Hepatocyte (in vitro differentiated cells): ENCODE measurements at regions not wholly inside any gene's neighbourhood (a gene's known extent, or its start where the extent isn't known, plus 50 kb on each side); places are given as distances from the start of the nearest gene placed in this dataset.

ENCODE experiments used
- CTCF ChIP-seq: fragments of 200-600 bp; sonication (generic); IDR thresholded peaks from 2 replicates; pipeline ENCODE4 v1.5.1; 2016; ENCODE audit warnings: antibody characterized with exemption, mild to moderate bottlenecking; ENCODE audit not compliant: poor library complexity
- EZH2 ChIP-seq: fragments of 200-600 bp; sonication (generic); IDR thresholded peaks from 2 replicates; pipeline ENCODE4 v1.6.1; 2016; ENCODE audit warnings: antibody characterized with exemption, mild to moderate bottlenecking, borderline replicate concordance
- EZH2phosphoT487 ChIP-seq: fragments of 200-600 bp; sonication (generic); IDR thresholded peaks from one replicate; pipeline ENCODE4 v1.6.1; 2018; ENCODE audit warnings: antibody characterized with exemption, mild to moderate bottlenecking, low read depth, moderate library complexity; ENCODE audit not compliant: unreplicated experiment, severe bottlenecking

DNA sequence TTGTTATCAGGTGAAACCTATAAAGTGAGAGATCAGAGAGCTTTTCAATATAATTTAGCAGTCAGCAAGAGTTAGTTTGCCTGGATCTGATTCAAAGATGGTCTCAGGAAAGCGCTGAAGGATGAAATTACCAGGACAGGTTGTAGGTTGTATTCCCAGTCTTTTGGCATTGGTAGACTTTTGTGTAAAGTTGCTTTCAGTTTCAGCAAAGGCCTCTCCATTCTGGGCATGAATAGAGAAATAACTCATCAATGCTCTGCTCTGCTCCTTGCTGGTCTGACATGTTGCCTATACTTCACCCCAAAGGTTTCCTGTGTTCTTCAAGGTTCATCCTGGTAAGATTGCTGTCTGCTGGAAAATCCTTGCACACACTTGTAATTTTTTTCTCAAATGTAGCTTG, 714.8 kb downstream of the EPM2A start:
- TF ChIP-seq CTCF, result no peak
- TF ChIP-seq EZH2, result no peak
- TF ChIP-seq EZH2phosphoT487, result no peak
